D341Med (cell line): ENCODE measurements at regions not wholly inside any gene's neighbourhood (a gene's known extent, or its start where the extent isn't known, plus 50 kb on each side); places are given as distances from the start of the nearest gene placed in this dataset.

ENCODE experiments used
- DNase-seq: peaks from one replicate; pipeline ENCODE4 v3.0.0; 2012; ENCODE audit warnings: low spot score

DNA sequence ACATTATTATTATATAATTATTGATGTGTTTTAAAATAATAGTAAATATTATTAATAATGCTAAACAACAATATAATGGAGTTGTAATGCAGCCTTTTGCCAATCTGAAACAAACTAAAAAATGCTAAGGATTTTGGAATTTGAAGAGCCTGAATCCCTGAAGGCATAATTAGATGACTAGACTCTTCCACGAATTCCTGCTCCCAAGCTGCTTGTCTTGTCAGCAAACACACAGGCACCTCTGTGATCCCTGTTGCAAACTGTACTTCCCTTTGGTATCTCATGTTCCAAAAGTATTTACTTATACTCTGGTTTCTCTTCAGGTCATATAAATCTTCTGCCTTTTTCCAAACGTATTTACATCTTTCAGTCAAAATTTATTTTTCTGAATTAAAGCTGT lies 1862.4 kb downstream of the OLFM4 start:
- DNase-seq: no peak

DNA sequence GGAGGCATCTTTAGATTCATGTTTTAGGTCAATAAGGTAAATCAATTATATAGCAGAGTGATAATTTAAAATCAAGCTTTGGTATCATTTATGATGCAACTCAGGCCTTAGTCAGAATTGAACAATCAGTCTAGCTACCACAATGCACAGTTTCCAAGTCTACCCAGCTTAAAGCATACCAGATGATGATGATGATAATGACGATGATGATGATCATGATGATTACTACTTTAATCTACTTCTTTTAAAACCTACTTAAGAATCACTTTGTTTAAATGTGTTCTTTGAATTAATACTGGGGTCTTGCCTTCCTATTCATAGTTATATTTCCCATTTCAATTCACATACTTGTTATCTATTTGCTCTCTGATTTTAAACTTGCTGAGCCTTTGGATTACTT lies 1872.7 kb downstream of the OLFM4 start:
- no peak for DNase-seq

DNA sequence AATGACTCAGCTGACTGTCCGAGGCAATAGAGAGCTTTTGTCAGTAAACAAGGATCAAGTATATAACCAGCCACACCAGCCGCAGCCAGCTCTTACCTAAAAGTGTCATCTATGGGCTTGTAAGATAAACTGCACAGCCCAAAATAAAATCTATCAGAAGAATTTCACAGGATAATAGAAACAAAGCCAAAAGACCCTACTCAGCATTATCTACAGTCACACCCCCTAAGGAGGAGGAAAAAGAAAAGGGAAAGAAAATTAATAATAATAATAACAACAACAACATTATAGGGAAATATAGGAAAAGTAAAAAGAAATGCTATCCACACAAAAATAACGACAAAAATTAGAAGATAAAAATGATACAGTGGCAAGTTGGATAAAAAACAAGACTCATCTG lies 1883.8 kb downstream of the OLFM4 start:
- DNase-seq: no peak

DNA sequence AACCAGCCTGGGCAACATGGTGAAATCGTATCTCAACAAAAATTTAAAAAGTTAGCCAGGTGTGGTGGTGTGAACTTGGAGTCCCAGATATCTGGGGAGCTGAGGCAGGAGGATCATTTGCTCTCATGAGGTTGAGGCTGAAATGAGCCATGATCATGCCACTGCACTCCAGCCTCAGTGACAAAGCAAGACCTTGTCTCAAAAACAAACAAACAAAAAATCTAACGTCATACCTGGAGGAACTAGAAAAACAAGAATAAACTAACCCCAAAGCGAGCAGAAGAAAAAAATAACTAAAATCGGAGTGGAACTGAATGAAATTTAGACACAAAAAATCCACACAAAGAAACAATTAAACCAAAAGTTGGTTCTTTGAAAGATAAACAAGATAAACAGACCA lies 1885.1 kb downstream of the OLFM4 start:
- DNase-seq: no peak

DNA sequence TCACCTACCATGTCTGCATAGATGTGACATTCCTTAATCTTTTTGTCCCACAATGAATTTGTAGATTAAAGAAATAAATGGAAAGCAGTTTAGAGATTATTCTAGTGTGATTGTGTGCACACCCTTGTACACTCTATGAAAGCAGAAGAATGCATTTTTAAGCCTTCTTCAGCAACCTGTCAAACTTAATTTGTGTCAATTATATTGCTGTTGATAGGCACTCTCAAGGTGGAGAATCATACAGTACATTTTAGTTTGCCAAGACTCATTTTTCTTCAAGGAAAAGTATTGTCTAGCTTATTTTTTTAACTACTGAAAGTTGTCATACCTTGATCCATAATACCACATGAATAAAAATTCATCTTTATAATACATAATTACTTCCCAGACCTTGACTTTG lies 1898.9 kb downstream of the OLFM4 start:
- no peak for DNase-seq

DNA sequence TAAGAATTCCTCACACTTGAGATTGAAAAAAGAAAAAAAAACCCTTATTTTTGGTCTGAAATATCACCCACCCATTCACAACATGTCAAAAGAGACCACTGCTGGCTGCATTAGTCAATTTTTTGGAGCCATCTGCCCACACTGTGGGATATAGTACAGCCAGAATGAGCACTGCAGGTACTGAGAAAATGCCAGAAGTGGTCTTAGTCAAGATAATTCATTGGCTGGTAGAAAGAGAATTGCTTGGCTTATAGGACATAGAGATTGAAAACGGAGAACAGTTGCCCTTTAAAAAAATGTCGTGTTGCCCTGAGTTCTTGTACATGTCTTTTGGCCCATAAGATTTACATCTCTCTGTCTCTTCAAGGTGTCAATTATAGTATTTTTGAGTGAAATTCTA lies 1899.5 kb downstream of the OLFM4 start:
- DNase-seq: no peak

DNA sequence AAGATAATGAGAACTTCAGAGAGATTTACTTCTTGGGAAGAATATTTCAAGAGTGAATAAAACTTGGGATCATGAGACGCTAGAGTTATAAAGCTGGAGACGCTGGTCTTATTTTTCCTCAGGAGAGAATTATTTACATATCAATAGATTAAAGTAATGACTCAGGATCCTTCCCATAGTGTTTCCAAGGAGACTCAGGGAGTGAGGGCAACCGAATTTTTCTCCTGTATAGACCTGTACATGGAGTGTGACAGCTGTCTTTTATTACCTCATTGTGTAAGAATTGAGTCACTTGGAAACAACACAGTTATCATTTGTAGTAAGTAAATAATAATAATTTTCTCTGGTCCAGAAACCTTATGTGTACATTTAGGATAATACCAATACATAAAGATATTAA lies 1905.5 kb downstream of the OLFM4 start:
- DNase-seq: no peak

DNA sequence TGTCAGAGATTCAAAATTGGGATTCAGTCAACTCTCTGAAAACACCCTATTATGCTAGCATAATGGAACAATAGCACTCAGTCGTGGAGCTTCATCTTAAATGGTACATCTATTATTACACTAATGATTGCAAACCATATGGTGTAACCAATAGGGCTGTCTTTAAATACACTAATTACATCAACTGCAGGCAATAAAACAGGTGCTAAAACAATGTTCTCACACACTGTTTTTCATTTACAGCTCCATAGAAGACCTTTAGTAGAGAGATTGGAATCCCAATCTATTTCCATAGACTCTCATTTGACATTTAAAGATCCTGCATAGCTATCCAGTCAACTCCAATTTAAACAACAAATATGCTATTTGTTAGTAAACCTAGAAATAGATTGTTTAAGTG lies 1917.4 kb downstream of the OLFM4 start:
- no peak for DNase-seq

DNA sequence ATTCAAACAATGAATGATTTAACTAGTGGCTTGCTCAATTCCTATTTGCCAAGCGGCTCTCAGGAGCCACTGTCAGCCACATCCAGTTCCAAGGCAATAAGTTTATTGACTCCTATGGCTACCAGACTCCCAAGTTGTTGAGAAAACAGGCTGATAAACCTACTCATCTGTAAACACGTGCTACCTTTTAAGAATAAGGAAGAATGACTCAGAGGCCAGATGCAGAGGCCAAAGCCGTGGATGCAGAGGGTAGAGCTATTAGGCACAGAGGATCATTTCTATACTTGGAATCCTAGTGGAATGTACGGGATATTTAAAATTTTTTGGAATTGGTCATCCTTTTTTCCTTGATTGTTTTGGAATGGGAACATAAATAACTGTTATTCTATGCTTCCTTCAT lies 1921.1 kb downstream of the OLFM4 start:
- DNase-seq: no peak

DNA sequence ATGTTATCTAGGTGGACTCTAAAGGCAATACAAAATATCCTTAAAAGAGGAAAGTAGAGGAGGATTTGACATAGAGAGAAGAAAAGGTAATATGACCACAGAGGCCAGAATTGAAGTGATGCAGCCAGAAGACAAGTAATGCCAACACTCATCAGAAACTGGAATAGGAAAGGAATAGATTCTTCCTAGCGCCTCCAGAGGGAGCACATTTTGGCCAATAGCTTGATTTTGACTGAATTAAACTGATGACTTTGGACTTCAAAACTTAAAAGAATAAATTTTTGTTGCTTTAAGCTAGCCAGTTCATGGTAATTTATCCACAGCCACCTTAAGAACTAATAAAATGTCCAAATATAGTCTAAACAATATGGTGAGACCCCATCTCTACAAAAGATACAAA lies 1921.9 kb downstream of the OLFM4 start:
- DNase-seq: no peak

DNA sequence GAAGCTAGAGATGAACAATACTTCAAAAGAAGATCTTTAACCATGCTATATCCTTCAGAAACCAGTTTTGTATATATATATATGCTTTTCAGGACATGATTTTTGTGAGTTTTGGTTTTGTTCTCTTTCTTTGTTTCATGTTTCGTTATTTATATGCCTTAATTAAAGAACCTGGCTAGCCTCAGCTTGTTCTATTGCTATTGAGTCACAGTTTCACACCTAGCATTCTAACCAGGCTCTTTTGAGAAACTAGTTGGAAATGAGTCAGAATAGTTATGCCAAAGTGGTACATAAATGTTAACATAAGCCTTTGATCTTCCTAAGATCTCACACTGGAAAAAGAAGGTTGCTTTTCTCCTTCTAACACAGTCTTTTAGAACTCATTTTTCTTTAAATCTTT lies 1925.2 kb downstream of the OLFM4 start:
- DNase-seq: no peak

DNA sequence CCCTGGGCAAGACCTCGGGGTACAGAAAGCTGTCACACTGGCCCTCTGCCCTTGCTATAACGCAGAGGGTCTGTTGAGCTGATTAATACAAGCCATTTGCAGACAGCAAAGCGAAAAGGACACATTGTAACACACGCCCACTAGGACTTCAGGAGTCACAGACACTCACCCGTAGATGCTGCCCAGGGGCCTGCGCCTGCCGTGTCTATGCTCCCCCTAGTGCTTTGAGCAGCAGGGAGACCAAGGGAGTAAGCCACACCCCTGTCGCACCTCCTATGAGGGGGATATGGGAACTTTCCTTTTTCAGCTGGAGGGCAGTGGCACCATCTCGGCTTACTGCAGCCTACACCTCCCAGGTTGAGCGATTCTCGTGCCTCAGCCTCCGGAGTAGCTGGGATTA lies 1930.2 kb downstream of the OLFM4 start:
- no peak for DNase-seq

DNA sequence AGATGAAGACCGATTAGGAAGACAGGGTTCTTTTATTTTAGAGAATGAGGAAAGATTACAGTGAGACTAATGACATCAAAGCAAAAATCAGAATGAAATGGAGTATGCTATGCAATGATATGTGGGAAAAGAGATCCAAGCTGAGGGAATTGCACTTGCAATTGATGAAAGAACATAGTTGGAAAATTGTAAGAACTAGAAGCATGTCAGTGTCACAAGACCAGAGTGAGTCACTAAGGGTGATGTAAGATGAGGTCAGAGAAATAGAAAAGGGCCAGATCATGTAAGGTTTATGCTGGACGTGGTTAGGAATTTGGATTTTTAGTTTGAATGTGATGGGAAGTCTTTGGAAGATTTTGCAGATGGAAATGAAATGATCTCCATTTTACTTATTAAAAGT lies 1937.3 kb downstream of the OLFM4 start:
- no peak for DNase-seq

DNA sequence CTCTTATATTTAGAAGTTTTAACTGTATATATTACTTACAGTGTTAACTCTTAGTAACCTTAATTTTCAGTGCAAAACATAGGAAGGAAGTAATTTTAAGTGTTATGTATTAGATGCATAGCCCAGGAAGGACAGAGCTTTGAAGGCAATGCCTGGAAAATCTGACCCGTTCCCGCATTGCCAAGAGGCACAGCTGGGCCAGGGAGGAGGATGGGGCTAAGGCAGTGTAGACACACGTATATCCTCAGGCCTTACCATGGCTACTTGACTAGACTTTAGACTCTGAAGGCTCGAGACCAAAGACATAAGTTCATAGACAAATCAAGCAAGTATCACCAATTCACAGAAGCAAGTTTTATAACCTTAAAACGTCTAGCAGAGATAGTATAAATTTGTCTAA lies 1944.2 kb downstream of the OLFM4 start:
- no peak for DNase-seq

DNA sequence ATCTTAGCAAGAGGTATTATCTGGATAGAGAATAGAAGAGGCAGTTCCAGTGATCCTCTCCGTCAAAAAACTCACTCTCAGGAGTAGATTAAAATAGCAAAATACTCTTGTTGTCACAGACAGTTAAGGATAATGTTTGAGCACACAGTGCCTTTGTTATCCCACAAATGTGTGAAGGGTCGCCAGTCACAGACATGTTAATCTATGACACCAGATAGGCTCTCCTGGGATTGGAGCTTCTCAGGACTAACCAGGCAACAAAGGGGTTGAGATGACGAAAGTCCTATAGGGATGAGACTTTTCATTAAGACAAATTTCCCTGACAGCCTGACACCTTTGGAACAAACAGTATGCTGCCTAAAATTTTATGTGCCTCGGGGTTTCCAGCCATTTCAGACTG lies 1947.1 kb downstream of the OLFM4 start:
- DNase-seq: no peak

DNA sequence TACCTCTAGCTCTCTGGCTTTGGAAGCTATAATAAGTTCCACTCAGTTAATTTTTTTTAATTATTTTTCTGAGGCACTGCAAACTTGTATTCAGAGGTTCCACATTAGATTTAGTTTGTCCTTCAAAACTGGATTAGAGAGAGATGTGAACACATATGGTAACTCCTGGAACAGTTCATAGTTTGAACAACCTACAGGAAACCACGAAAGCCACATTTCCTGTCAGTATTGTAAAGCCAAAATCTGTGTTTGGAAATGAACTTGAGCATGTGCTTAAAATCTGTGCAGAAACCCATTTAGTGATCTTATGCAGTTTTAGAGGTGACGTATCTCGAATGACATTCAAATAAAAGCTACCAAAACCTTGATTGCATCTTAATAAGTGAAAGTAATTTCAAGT lies 1952.0 kb downstream of the OLFM4 start:
- DNase-seq: no peak

DNA sequence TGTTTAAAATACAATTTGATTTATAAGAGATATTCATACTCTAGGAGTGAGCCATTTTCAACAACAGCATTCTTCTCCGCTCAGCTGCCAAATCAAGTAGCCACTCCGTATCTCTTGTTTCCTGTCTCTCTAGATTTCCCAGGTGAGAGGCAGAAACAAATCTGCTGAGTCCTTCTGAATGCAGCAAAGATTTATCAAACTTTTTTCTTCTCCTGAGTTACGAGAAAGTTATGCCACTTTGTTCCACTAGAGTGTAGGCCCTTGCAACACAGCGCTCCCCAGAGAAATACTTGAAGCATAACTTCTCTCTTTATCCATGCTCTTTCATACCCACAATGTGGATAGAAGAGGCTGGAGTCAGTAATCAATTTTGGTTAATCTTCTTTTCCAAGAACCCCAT lies 1960.8 kb downstream of the OLFM4 start:
- DNase-seq: no peak

DNA sequence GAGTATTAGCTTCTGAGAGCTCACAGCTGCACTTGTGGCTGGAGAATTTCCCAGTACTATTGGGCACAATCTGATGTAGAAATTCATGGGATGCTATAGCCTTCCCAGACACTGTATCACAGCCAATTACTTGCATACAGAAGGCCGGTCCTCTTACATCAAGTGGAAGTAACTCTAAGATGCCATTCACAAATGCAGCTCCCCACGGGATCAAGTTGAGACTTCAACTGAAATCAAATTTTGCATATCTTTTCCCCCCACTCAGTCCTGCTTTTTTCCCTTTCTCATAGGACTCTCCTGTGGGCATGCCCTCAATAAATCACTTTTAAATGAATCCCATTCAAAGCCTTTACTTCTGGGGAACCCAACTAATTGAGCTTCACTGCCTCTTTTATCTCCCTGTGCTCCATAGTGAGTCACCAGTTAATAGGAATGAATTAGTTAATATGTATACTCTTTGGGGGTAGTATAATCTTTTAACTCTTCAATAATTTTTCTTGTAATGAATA lies 1970.8 kb downstream of the OLFM4 start:
- DNase-seq: no peak

DNA sequence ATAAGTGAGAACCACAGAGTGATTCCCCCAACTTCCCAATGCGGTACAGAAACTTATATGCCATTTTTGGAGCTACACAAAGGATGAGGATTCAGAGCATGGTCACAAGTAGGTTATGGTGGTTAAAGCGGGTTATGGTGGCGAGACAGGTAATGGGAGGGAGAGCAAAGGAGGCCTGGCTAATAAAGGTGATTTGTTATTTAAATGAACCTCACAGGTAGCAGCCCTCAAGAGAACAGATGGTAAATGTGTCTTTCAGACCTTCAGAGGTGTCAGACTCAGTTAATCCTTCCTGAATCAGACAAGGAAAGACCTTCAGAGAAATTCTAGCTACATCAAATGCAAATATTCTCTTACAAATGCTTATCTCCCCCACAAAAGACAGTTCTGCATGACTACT lies 1971.4 kb downstream of the OLFM4 start:
- DNase-seq: no peak

DNA sequence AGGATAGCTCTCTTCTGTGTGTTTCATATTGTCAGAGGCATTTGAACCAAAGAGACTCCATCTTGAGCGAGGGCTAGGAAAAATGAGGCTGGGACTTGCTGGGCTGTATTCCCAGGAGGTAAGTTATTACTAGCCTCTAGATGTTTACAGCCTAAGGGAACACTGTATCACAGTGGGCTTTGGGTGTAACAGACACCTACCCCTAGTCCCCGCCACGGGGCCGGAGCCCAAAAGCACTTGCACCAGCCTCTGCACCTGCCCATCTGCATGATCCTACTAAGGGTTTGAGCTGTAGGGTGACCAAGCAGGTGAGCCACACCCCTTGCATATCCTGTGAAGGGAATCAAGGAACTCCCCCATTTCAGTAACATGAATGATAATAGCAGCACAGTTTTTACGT lies 1972.2 kb downstream of the OLFM4 start:
- DNase-seq: no peak

DNA sequence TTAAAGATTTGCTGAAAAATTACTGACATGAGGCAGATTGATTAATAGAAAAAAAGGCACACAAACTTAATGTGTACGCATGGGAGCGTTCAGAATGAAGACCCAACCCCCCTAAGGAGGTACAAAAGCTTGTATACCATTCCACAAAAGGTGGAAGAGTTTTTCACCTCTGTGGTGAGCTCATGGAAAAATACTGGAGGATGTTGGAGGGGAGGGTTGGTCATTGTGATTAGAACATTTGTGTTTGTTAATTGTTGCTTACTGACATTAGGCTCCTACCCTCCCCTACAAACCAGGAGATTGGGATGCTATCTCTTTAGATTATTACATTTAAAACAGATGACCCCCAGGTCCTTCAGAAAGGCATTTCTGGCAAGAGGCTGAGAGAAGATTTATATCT lies 1973.3 kb downstream of the OLFM4 start:
- no peak for DNase-seq

DNA sequence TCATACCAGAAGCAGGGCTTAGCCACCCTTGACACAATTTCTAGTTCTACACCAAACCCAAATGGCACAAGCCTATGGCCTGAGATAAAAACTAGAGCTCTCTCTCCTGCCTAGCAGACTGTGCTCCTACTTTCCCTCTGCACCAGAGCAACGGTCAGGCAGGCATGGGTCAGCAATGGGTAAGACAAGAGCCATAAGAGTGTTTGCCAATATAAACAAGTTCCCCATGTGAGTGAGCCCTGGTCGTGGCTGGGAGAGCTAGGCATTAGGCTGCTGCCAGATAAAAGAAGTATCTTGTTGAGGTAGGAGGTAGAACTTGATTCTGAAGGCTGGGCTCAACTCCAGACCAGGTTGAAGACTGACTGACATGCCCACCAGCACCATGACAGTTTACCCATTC lies 1979.1 kb downstream of the OLFM4 start:
- DNase-seq: no peak

DNA sequence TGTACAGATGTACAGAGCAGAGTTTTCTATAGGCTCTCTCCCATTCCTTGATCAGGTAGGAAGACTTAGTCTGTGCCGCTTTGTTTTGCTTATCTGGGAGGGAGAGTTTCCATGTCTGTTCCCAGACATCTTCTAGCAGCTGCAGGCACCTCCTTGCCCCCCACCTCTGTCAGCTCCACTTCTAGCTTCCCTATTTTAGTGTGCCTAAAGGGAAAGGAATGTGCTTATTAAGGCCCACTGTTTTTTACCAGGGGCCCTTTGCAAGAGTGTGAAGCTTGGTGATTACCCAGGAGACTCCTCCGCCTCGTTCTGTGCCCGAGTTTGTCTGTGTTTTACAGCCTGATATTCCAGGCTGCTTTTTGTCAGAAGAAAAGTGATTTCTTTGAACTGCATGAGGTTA lies 1984.4 kb downstream of the OLFM4 start:
- DNase-seq: no peak

DNA sequence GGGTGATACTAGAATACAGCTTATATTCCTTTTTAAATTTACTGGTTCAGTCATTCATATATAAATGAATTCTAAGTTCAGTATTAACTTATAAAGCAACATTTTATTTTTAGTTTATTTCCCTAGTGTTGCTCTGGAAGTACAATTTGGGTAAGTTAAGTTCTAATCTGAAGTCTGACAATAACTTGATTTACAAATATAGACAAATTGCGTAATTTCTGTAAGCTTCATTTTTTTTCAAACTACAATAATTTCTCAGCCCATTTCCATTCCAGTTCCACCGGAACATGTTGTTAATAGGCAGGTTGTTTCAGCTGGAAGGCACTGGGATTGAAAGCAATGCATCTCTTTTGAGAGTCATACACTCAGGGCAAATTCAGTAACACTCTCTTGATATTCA lies 2000.7 kb downstream of the OLFM4 start:
- no peak for DNase-seq

DNA sequence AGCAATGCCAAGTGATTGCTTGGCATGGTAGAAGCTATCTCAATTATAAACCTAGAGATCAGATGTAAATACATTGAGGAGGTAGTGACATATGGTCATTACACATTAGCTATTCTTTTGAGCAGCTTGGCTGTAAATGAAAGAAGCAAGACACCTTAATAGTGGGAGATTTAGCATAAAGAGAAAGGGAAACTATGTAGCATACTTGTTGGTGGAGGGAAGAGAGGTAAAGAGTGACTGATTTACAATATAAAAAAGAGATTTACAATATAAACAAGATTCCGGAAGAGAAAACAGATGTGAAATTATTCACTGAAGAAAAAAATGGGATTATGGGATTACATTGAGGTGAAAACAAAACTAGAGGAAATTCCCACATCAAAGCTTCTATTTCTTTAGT lies 2009.6 kb downstream of the OLFM4 start:
- no peak for DNase-seq
